GM12878 (cell line): ENCODE measurements at regions not wholly inside any gene's neighbourhood (a gene's known extent, or its start where the extent isn't known, plus 50 kb on each side); places are given as distances from the start of the nearest gene placed in this dataset.

Experiments used
- ATAC-seq: fragments of 200-7000 bp; cut with Tn5 transposase; 3 replicates; pipeline ENCODE4 v1.9.1; 2020; ENCODE audit warnings: mild to moderate bottlenecking, moderate library complexity
- BruUV-seq: library from RNA; stranded (reverse); fragments of 400-500 nt; replicated peaks from 2 replicates; lab custom pipeline; 2021; lab: Mats Ljungman, UMichigan
- CTCF ChIA-PET: fragments of 300-600 bp; sonication (Branson Sonifier 250); formaldehyde crosslinking; extraction: SDS; loops from one replicate; lab custom pipeline; 2021; ENCODE audit warnings: inconsistent platforms; lab: Yijun Ruan, JAX
- POLR2A ChIA-PET: fragments of 350-600 bp; formaldehyde crosslinking; extraction: SDS; loops from one replicate; lab custom pipeline; 2021; ENCODE audit warnings: inconsistent platforms; lab: Charles Lee
- RAD21 ChIA-PET: fragments of 300-600 bp; sonication (Branson Sonifier 250); formaldehyde crosslinking; loops from one replicate; lab custom pipeline; 2023; ENCODE audit warnings: antibody characterized with exemption; ENCODE audit not compliant: unreplicated experiment; lab: Charles Lee
- SMC1A ChIA-PET: fragments of 300-600 bp; sonication (Branson Sonifier 250); formaldehyde crosslinking; loops from one replicate; lab custom pipeline; 2023; ENCODE audit not compliant: unreplicated experiment, uncharacterized antibody; lab: Charles Lee
- DNase-seq: peaks from one replicate; pipeline ENCODE4 v3.0.0-alpha.2; 2011; ENCODE audit warnings: low read depth, low spot score
- FAIRE-seq: peaks from 3 replicates; lab custom pipeline; 2011; peaks lifted over from hg19 to GRCh38; lab: Jason Lieb, UNC
- H2AFZ ChIP-seq: 2 replicates; pipeline ENCODE4 v1.6.0; 2011; ENCODE audit warnings: low read depth, low read length, control low read depth; ENCODE audit not compliant: control insufficient read depth
- H3K27ac ChIP-seq: 2 replicates; pipeline ENCODE4 v1.5.1; 2011; ENCODE audit warnings: control low read depth; ENCODE audit not compliant: control insufficient read depth, insufficient read depth
- H3K27me3 ChIP-seq, 2 experiments: replicated peaks in 1 of 2; 2 replicates each; pipeline versions ENCODE4 v1.6.0 to v1.6.1; 2011; ENCODE audit warnings: low read length in 1 of 2; ENCODE audit not compliant: control insufficient read depth in 2 of 2, insufficient read depth in 2 of 2
- H3K36me3 ChIP-seq, 2 experiments: 2 replicates each; pipeline ENCODE4 v1.5.1; 2011; ENCODE audit warnings: low read length in 1 of 2; ENCODE audit not compliant: control insufficient read depth in 2 of 2, insufficient read depth in 2 of 2
- H3K4me1 ChIP-seq: 2 replicates; pipeline ENCODE4 v1.6.1; 2011; ENCODE audit warnings: mild to moderate bottlenecking, low read length, moderate library complexity, mixed read lengths; ENCODE audit not compliant: control insufficient read depth, insufficient read depth
- H3K4me2 ChIP-seq: 2 replicates; pipeline ENCODE4 v1.6.0; 2011; ENCODE audit warnings: control low read depth; ENCODE audit not compliant: control insufficient read depth, insufficient read depth
- H3K4me3 ChIP-seq: fragments of 200-600 bp; sonication (generic); 2 replicates; pipeline ENCODE4 v1.5.1; 2016
- H3K79me2 ChIP-seq: 2 replicates; pipeline ENCODE4 v1.6.0; 2011; ENCODE audit warnings: low read length; ENCODE audit not compliant: control insufficient read depth, insufficient read depth
- H3K9ac ChIP-seq: 2 replicates; pipeline ENCODE4 v1.8.0; 2011; ENCODE audit warnings: low read length, control low read depth, mixed read lengths; ENCODE audit not compliant: control insufficient read depth, insufficient read depth
- H3K9me3 ChIP-seq: replicated peaks from 3 replicates; pipeline ENCODE4 v1.5.1; 2011; ENCODE audit warnings: mild to moderate bottlenecking, low read length; ENCODE audit not compliant: control insufficient read depth, insufficient read depth
- H4K20me1 ChIP-seq: 2 replicates; pipeline ENCODE4 v1.6.0; 2011; ENCODE audit not compliant: control insufficient read depth, insufficient read depth
- GABPA ChIP-seq: IDR thresholded peaks from 2 replicates; pipeline ENCODE4 v1.6.1; 2014; ENCODE audit warnings: antibody characterized with exemption, low read depth, mild to moderate bottlenecking, inconsistent platforms
- HDGF ChIP-seq: fragments of 450-650 bp; IDR thresholded peaks from 2 replicates; pipeline ENCODE4 v1.6.1; 2016; ENCODE audit warnings: antibody characterized with exemption
- NFXL1 ChIP-seq: fragments of 450-650 bp; IDR thresholded peaks from 2 replicates; pipeline ENCODE4 v1.6.1; 2017; ENCODE audit warnings: antibody characterized with exemption, mild to moderate bottlenecking, borderline replicate concordance
- NFYB ChIP-seq: IDR thresholded peaks from 2 replicates; pipeline ENCODE4 v1.6.1; 2011; ENCODE audit warnings: low read depth, mild to moderate bottlenecking, low read length, improper control_type of control experiment, moderate library complexity; ENCODE audit not compliant: insufficient read depth
- TCF3 ChIP-seq: IDR thresholded peaks from 2 replicates; pipeline ENCODE4 v1.6.1; 2012; ENCODE audit warnings: low read depth, mild to moderate bottlenecking, low read length, borderline replicate concordance; ENCODE audit not compliant: insufficient read depth
- YY1 ChIP-seq: IDR thresholded peaks from 2 replicates; pipeline ENCODE4 v1.6.1; 2011; ENCODE audit warnings: low read depth, mild to moderate bottlenecking, low read length
- WGBS: methylation state at CpG from one replicate; pipeline ENCODE4 v1.1.6; 2016; ENCODE audit warnings: low lambda C conversion rate; ENCODE audit not compliant: insufficient replicate concordance, insufficient coverage; ENCODE audit errors: missing lambda C conversion rate; 5-methylcytosine and 5-hydroxymethylcytosine counted together
- in situ Hi-C: fragments of 300-500 bp; cut with MboI; formaldehyde crosslinking; loops from 9 replicates; pipeline ENCODE4 v1.14.3; 2018; ENCODE audit warnings: mixed read lengths
- intact Hi-C: fragments of 100-400 bp; cut with micrococcal nuclease; formaldehyde crosslinking; loops from one replicate; pipeline ENCODE4 v1.14.2; 2022; ENCODE audit not compliant: unreplicated experiment
- TF ChIP-seq, protein P1 (sequence below): IDR thresholded peaks from 2 replicates; pipeline ENCODE4 v1.6.1; 2011; ENCODE audit warnings: low read depth, mild to moderate bottlenecking, low read length, moderate library complexity, borderline replicate concordance; ENCODE audit errors: extremely low read depth
- TF ChIP-seq, protein P2 (sequence below): fragments of 450-650 bp; IDR thresholded peaks from 2 replicates; pipeline ENCODE4 v1.6.1; 2017; ENCODE audit warnings: mild to moderate bottlenecking, moderate library complexity
- TF ChIP-seq, protein P3 (sequence below): IDR thresholded peaks from 2 replicates; pipeline ENCODE4 v1.6.1; 2011; ENCODE audit warnings: mild to moderate bottlenecking, low read depth, low read length, moderate library complexity; ENCODE audit not compliant: insufficient replicate concordance
- TF ChIP-seq, protein P4 (sequence below): IDR thresholded peaks from 2 replicates; pipeline ENCODE4 v1.6.1; 2012; ENCODE audit warnings: improper control_type of control experiment, low read depth, low read length; ENCODE audit not compliant: insufficient replicate concordance

DNA sequence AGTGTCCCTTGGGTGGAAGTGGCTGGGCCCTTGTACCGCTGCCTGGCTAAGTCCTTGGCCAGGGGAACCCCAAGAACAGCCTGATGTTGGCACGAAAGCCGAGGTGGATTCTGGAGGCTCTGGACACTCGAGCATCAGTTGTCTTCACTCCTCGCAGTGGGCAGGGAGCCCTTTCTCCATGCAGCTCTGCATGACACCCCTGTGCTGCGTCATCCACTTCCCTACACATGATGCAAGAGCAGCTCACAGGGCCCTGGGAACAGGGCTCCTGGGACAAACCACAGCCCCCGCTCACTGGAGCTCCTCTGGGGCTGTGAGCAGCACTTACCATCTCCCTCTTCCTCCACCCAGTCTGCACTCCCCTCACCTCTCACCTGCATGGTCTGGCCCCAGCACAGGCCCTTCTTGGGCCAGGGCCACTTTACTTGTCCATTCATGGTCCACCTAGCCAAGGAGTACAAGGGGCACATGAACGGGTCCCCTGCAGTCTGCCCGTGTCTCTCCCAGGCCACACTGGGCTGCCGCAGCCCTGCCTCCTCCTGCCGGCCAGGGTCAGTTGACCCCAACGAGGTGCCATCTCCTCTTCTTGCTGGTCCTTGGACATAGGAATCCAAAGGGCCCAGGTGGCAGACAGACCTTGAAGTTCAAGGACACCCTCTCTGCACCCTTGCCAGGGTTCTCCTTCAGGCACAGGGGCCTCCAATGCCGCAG, 66.5 kb downstream of the IGF2 start:
- intact Hi-C loops, result no loop called here
- FAIRE-seq (no peak), DNase-seq (no peak), ATAC-seq (no peak)
- 0 out of 4 replicates have a peak, but pooled peaks cover 0 to 2% of the 10 kb centered on the region in 2 experiments for H3K27me3 ChIP-seq
- H3K4me2 ChIP-seq, result no peak overlapping the region
- H3K9me3 ChIP-seq, result no peaks in the 10 kb centered on the region
- SMC1A ChIA-PET, result no interaction called here
- H3K4me3 ChIP-seq, result no peak overlapping the region
- in situ Hi-C loops, result no loop called here
- WGBS, result 17% methylated on average over 13 of the region's 13 CpGs
- no peak overlapping the region for H3K27ac ChIP-seq
- H2AFZ ChIP-seq, result no peak overlapping the region
- H3K4me1 ChIP-seq, result no peaks in the 10 kb centered on the region
- POLR2A ChIA-PET, result no interaction called here
- CTCF ChIA-PET, result no interaction called here
- H3K79me2 ChIP-seq, result no peaks in the 10 kb centered on the region
- no peak for TF ChIP-seq HDGF
- TF ChIP-seq NFYB, result no peak
- TF ChIP-seq, protein P1, sequence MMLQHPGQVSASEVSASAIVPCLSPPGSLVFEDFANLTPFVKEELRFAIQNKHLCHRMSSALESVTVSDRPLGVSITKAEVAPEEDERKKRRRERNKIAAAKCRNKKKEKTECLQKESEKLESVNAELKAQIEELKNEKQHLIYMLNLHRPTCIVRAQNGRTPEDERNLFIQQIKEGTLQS, result no peak
- TF ChIP-seq, protein P2, sequence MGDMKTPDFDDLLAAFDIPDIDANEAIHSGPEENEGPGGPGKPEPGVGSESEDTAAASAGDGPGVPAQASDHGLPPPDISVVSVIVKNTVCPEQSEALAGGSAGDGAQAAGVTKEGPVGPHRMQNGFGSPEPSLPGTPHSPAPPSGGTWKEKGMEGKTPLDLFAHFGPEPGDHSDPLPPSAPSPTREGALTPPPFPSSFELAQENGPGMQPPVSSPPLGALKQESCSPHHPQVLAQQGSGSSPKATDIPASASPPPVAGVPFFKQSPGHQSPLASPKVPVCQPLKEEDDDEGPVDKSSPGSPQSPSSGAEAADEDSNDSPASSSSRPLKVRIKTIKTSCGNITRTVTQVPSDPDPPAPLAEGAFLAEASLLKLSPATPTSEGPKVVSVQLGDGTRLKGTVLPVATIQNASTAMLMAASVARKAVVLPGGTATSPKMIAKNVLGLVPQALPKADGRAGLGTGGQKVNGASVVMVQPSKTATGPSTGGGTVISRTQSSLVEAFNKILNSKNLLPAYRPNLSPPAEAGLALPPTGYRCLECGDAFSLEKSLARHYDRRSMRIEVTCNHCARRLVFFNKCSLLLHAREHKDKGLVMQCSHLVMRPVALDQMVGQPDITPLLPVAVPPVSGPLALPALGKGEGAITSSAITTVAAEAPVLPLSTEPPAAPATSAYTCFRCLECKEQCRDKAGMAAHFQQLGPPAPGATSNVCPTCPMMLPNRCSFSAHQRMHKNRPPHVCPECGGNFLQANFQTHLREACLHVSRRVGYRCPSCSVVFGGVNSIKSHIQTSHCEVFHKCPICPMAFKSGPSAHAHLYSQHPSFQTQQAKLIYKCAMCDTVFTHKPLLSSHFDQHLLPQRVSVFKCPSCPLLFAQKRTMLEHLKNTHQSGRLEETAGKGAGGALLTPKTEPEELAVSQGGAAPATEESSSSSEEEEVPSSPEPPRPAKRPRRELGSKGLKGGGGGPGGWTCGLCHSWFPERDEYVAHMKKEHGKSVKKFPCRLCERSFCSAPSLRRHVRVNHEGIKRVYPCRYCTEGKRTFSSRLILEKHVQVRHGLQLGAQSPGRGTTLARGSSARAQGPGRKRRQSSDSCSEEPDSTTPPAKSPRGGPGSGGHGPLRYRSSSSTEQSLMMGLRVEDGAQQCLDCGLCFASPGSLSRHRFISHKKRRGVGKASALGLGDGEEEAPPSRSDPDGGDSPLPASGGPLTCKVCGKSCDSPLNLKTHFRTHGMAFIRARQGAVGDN, result no peak
- TF ChIP-seq, protein P3, sequence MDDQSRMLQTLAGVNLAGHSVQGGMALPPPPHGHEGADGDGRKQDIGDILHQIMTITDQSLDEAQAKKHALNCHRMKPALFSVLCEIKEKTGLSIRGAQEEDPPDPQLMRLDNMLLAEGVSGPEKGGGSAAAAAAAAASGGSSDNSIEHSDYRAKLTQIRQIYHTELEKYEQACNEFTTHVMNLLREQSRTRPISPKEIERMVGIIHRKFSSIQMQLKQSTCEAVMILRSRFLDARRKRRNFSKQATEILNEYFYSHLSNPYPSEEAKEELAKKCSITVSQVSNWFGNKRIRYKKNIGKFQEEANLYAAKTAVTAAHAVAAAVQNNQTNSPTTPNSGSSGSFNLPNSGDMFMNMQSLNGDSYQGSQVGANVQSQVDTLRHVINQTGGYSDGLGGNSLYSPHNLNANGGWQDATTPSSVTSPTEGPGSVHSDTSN, result no peak
- TF ChIP-seq, protein P4, sequence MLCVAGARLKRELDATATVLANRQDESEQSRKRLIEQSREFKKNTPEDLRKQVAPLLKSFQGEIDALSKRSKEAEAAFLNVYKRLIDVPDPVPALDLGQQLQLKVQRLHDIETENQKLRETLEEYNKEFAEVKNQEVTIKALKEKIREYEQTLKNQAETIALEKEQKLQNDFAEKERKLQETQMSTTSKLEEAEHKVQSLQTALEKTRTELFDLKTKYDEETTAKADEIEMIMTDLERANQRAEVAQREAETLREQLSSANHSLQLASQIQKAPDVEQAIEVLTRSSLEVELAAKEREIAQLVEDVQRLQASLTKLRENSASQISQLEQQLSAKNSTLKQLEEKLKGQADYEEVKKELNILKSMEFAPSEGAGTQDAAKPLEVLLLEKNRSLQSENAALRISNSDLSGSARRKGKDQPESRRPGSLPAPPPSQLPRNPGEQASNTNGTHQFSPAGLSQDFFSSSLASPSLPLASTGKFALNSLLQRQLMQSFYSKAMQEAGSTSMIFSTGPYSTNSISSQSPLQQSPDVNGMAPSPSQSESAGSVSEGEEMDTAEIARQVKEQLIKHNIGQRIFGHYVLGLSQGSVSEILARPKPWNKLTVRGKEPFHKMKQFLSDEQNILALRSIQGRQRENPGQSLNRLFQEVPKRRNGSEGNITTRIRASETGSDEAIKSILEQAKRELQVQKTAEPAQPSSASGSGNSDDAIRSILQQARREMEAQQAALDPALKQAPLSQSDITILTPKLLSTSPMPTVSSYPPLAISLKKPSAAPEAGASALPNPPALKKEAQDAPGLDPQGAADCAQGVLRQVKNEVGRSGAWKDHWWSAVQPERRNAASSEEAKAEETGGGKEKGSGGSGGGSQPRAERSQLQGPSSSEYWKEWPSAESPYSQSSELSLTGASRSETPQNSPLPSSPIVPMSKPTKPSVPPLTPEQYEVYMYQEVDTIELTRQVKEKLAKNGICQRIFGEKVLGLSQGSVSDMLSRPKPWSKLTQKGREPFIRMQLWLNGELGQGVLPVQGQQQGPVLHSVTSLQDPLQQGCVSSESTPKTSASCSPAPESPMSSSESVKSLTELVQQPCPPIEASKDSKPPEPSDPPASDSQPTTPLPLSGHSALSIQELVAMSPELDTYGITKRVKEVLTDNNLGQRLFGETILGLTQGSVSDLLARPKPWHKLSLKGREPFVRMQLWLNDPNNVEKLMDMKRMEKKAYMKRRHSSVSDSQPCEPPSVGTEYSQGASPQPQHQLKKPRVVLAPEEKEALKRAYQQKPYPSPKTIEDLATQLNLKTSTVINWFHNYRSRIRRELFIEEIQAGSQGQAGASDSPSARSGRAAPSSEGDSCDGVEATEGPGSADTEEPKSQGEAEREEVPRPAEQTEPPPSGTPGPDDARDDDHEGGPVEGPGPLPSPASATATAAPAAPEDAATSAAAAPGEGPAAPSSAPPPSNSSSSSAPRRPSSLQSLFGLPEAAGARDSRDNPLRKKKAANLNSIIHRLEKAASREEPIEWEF, result no peak
- TF ChIP-seq TCF3, result no peak
- TF ChIP-seq NFXL1, result no peak
- TF ChIP-seq GABPA, result no peak
- no peak for TF ChIP-seq YY1
- no TSS peak for BruUV-seq
- H3K36me3 ChIP-seq, result no peaks in the 10 kb centered on the region
- no peak overlapping the region for H3K9ac ChIP-seq
- H4K20me1 ChIP-seq, result no peaks in the 10 kb centered on the region
- RAD21 ChIA-PET, result no interaction called here
